ENCODE measurements at regions not wholly inside any gene's neighbourhood (a gene's known extent, or its start where the extent isn't known, plus 50 kb on each side); places are given as distances from the start of the nearest gene placed in this dataset.
A peak's percentile ranks its signal among the peaks of the same experiment; 100 is the strongest.

DNA sequence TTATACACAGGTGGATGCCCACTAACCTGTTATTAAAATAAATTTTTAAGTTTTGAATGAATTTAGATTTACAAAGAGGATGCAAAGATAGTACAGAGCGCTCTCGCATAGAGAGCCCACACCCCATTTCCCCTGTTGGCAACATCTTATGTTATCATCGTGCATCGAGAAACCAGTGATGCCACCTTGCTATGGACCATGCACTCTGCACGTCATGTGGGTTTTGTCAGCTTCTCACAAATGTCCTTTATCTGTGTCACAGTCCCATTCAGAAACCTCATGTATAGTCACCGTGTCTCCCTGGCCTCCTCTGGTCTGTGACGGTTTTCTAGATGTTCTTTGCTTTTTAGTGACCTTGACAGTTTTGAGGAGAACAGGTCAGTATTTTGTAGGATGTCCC lies 60.0 kb downstream of the ING1 start:
- DNase-seq: no peak

- no peak for DNase-seq
These were observed 60.6 kb downstream of the ING1 start for GRCh38 chr13:110774051-110774450.

DNA sequence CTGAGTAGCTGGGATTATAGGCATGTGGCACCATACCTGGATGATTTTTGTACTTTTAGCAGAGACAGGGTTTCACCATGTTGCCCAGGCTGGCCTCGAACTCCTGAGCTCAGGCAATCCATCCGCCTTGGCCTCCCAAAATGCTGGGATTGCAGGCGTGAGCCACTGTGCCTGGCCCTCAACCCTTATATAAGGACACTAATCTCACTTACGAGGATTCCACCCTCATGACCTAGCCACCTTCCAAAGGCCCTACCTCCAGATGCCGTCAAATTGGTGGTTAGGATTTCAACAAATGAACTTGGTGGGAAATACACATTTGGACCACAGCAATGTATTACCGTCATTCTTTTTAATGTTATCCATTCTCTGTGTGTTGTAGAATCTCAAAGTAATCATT lies 61.0 kb downstream of the ING1 start:
- DNase-seq: no peak

DNA sequence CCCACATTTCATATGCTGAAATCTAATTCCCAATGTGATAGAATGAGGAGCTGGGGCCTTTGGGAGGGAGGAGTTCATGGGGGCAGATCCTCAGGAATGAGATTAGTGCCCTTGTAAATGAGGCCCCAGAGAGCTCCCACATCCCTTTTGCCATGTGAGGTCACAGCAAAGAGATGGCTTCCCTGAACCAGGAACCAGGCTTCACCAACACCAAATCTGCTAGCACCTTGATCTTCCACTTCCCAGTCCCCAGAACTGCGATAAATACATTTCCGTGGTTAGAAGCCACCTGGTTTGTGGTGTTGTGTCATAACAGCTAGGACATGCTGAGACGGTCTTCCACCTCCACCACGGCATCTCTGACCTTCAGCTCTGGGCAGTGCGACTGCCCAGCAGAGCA lies 62.1 kb downstream of the ING1 start:
- DNase-seq: no peak

DNA sequence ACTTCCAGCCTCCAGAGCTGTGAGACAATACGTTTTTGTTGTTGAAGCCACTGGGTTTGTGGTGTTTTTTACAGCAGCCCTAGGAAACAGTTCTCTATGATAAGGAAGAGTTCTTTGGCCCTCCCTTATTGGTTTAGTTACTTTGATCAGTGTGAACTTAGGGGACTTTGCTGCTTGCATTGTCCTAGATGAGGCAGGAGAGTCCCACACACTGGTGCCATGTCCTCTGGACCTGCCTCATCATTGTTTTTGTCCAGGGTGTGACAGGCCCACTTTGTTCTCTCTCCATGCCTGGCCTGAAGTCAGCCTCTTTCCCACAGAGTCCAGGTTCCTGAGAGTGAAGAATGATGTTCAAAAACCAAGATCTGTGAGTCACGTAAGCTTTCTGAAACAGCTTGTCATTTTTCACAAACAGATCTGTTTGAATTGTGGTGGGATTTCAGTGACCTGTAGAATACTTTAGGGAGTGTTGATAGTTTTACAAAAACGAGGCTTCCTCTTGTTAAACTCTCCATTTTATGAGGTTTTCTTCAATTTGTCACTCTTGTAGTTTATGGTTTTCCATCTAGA lies 63.8 kb downstream of the ING1 start:
- no peak for DNase-seq

DNA sequence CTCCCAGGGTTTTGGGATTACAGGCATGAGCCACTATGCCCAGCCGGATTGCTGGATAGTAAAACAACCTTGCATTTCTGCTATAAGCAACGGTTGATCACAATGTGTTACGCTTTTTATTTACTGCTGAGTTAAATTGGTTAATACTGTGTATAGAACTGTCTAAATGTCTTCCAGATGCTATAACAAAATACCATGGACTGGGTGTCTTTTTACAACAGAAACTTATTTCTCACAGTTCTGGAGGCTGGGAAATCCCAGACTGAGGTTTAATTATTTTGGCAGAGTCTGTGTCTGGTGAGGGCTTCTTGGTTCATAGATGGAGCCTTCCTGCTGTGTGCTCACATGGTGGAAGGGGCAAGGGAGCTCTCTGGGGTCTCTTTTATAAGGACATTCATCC lies 65.5 kb downstream of the ING1 start:
- DNase-seq: no peak

- no peak for DNase-seq
These were observed 66.9 kb downstream of the ING1 start for GRCh38 chr13:110780422-110780821.

GRCh38 chr13:110782185-110782584 lies 68.7 kb downstream of the ING1 start:
- DNase-seq: no peak

- DNase-seq: no peak
These were observed 71.2 kb downstream of the ING1 start for GRCh38 chr13:110784704-110785103.

DNA sequence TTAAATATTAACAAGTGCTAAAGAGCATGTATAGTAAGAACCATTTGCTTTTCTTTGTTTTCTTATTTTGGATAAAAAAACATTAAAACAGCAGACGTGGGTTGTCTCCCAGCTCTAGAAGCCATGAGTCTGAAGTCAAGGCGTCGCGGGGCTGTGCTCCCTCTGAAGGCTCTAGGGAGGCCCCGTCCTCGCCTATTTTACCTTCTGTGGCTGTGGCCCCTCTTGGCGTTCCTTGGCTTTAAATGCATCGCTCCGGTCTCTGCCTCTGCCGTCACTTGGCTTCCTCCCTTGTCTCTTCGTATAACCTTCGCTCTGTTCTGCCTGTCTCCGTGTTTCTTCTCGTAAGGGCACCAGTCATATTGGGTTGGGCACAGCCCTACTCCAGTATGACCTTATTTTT lies 75.3 kb downstream of the ING1 start:
- DNase-seq: no peak

DNA sequence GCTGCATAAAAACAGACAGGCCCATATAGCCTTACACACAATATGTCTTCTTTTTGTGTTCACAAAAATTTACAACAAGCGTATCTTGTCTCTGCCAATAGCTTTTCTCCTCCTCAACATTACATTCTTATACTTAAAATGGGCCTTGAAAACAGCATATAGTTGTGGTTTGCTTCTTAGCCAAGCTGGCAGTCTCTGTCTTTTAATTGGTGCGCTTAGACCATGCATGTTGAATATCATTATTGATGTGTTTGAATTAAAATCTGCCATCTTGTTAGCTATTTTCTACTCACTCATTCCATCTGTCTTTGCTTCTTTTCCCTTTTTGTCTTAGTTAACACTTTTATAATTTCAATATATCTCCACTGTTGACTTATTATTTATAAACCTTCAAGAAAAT lies 76.4 kb downstream of the ING1 start:
- no peak for DNase-seq

DNA sequence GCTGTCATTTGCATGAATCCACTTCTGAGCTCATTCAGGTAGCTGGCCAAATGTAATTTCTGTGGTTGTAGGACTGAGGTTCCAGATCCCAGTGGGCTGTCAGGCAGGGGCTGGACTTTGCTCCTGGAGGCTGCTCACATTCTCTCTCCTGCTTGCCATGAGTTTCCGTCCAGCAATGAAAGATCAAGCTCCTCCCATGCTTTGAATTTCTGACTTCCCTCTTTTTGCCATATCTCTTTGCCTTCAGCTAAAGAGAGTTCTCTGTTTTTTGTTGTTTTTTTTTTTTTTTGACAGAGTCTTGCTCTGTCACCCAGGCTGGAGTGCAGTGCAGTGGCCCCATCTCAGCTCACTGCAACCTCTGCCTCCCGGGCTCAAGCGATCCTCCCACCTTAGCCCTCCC lies 76.9 kb downstream of the ING1 start:
- no peak for DNase-seq

DNA sequence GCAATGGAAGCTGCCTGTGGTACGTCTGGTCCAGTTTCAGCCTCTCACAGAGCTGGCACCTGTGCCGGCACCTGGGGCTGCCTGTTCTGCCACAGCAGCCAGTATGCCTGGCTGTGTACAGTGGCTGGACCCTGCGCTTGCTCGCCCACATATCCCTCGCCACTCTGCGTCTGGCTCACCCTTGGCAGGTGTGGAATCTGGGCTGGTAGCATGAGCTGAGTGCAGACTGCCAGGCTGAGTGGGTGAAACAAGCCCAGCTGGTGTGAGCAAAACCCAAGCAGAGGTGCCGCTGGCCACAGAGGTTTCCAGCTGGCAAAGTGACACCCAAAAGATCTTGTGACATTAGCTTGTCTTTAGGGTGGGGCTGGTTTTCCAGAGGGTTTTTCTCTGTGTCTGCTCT lies 80.7 kb downstream of the ING1 start:
- no peak for DNase-seq

GRCh38 chr13:110797230-110797877 lies 83.9 kb downstream of the ING1 start:
- no peak for DNase-seq

DNA sequence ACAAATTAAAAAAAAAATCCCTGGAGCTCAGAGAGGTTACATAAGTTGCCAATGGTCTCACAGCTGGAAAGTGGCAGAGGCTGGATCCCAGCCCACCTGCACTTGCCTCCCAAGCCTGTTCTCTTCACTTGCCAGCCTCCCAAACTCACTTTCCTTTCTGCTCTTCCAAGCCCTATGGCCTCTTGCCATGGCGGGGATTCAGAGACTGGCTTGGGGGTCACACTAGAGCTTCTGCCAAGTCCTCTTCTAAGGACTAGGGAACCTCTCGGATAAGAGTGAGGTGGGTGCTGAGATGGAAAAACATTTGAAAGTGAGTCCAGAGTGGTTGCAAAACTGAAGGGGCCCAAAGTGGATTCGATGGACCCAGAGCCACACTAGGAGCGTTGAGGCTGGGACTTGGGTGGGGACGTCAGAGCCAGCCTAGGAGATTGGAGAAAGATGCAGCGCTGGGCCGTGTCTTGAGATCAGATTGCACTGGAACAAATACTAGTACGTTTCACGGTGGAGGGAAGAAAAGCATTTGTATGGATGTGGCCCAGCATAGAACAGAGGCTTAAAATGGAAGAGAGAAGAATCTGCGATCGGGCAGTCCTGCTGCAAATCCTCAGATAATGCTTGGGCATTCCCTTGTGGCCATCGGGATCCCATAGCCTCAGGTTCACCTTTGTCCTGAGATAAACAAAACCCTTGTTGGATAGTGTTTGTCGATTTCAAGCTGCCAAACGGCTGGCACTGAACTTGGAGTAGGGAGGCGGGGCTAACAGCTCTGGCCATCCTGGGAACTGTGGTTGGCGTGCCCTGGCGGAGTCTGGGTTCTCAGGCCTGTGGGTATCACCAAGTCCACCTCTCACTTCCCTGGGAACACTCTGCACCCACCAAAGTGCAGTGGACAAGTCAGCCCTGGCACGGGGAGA lies 84.8 kb downstream of the ING1 start:
- no peak for DNase-seq

- no peak for DNase-seq
These were observed 86.0 kb downstream of the ING1 start for GRCh38 chr13:110799246-110800236.

GRCh38 chr13:110801044-110801443 lies 87.5 kb downstream of the ING1 start:
- no peak for DNase-seq

- DNase-seq: no peak
These were observed 88.8 kb downstream of the ING1 start for GRCh38 chr13:110802260-110802659.

DNA sequence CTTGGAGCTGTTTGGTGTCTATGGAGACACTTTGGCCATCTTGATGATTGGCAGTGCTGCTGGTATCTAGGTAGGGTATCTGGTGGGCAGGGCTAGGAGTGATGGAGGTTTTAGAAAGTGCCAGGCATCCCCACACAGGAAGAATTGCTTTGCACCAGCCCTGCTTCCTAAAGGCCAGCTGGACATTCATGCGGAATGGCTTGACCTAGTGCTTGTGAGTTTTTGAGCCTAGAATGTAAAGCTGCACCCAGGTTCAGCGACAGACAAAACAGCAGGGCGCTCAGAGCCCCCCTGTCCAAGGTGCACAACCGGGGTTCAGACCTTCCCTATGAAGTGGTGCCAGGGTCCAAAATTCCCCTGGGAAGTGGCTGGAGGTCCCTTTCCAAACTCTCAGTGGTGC lies 93.1 kb downstream of the ING1 start:
- DNase-seq: no peak

DNA sequence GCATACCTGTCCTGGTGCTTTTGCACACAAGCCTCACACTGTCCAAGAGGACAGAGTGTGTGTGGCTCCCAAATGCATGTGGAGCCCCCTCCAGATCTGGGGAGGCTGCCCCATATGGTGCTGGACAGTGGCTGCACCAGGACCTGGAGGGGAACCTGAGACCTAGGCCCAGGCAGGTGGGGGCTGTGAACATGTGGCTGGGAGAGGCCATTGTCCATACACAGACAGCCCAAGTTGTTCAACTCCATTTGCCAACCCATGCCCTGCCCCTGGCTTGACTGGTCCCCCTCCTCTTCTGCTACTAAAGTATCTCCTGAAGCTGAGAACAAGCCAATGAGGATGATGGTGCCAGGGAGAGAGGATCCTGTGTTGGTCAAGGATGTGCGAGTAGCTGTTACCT lies 94.0 kb downstream of the ING1 start:
- no peak for DNase-seq

GRCh38 chr13:110808138-110808537 lies 94.6 kb downstream of the ING1 start:
- peak; percentile 67 for DNase-seq

DNA sequence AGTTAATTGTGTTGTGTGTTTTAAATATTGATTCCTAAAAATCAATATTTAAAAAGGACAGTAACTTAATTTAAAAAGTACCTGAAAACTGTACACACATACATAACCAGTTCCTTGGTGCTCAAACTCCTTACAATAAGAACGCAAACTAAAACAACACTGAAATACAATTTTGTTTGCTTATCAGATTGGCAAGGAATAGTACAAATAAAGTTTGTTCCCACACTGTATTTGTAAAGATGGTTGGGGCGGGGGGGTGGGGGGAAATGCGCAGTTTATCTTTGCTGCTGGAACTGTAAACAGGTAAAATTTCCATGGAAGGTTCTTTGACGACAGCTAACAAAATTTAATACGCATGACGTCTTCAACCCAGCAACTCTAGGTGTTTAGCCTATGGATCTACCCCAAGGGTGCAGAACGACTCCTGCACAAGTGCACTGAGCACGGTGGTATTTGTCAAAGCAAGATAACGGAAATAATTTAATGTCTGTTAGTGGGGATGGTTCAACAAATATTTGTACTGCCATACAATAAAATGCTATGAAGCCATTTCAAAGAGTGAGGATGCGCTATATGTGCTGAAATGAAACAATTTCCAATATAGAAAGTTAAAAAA lies 96.5 kb downstream of the ING1 start:
- no peak for DNase-seq
